ENCODE measurements at regions not wholly inside any gene's neighbourhood (a gene's known extent, or its start where the extent isn't known, plus 50 kb on each side); places are given as distances from the start of the nearest gene placed in this dataset.

GRCh38 chr14:101628975-101629374 lies 67.7 kb downstream of the DIO3 start:
- TF ChIP-seq FOXP2 (optimal IDR thresholded peaks at IDR 0.05; ENCODE audit: borderline replicate concordance, extremely low read depth, extremely low read length, insufficient read depth) (no peak), POLR2AphosphoS5 (IDR thresholded peaks at IDR 0.05; ENCODE audit: low read depth, low read length) (no peak), TAF1 (IDR thresholded peaks at IDR 0.05; ENCODE audit: borderline replicate concordance, insufficient read depth, low read length) (no peak), REST (IDR thresholded peaks at IDR 0.05; ENCODE audit: insufficient read depth in 1 of 2, low read depth in 2 of 2, low read length in 2 of 2) (no peak), SIN3A (IDR thresholded peaks at IDR 0.05; ENCODE audit: borderline replicate concordance, insufficient read depth, low read length) (no peak)

GRCh38 chr14:101630056-101630965 lies 69.0 kb downstream of the DIO3 start:
- TF ChIP-seq SIN3A (IDR thresholded peaks at IDR 0.05; ENCODE audit: borderline replicate concordance, insufficient read depth, low read length), result no peak
- TF ChIP-seq FOXP2 (optimal IDR thresholded peaks at IDR 0.05; ENCODE audit: borderline replicate concordance, extremely low read depth, extremely low read length, insufficient read depth), result no peak
- TF ChIP-seq REST (IDR thresholded peaks at IDR 0.05; ENCODE audit: insufficient read depth in 1 of 2, low read depth in 2 of 2, low read length in 2 of 2), result no peak

DNA sequence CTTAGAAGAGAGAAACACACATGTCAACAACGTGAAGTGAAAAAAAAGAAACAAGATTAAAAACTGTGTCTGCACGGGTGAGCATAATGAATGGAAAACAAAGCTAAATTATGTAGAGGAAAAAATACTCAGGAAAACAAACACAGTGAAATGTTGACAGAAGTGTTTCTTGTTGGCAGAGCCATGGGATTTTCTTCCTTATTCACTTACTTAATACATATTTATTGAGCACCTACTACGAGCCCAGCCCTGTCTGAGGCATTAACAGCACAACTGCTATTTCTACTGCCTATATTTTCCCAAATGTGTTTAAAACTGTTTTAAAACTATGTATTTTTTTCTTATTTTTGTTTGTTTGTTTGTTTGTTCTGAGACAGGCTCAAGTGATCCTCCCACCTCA lies 69.9 kb downstream of the DIO3 start:
- TF ChIP-seq POLR2AphosphoS5 (IDR thresholded peaks at IDR 0.05; ENCODE audit: low read depth, low read length), result no peak

DNA sequence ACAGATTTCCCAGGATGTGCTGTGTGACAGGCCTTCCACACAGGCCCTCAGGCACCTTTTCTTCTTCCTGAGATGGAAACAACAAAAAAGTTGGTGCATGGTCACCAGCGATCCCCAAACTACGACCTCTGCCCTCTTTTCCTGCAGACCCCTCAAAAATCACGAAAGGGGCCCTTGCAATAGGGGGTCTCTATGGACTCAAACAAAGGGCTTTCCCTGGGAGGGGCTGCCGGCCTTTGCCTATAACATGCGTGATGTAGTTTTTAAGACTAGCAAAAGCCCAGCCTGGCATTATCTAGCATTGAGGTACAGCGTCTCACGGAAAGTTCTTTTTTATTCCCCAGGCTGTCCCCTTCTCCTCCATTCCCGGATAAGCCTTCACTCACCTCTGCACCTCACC lies 71.2 kb downstream of the DIO3 start:
- TF ChIP-seq FOXP2 (optimal IDR thresholded peaks at IDR 0.05; ENCODE audit: borderline replicate concordance, extremely low read depth, extremely low read length, insufficient read depth) (no peak), REST (IDR thresholded peaks at IDR 0.05; ENCODE audit: insufficient read depth in 1 of 2, low read depth in 2 of 2, low read length in 2 of 2) (no peak), POLR2AphosphoS5 (IDR thresholded peaks at IDR 0.05; ENCODE audit: low read depth, low read length) (no peak), TAF1 (IDR thresholded peaks at IDR 0.05; ENCODE audit: borderline replicate concordance, insufficient read depth, low read length) (no peak), SIN3A (IDR thresholded peaks at IDR 0.05; ENCODE audit: borderline replicate concordance, insufficient read depth, low read length) (no peak)

DNA sequence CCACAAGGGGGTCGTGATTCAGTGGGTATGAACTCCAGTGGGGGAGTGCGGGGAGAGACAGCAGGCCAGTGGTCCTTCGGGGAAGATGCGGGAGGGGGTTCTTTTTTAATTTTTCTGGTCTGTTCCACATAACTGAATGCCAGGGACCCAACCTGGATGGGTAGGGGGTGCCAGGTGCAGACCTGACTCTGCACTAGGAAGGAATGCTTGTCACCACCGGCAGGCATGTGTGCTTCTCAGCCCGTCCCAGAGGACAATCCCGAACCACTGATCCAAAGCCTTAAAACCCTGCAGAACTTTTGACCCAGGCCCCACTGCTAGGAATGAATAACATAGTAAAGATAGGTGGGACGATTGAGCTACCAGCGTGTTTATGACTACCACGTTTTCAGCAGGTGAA lies 72.0 kb downstream of the DIO3 start:
- TF ChIP-seq REST (IDR thresholded peaks at IDR 0.05; ENCODE audit: insufficient read depth in 1 of 2, low read depth in 2 of 2, low read length in 2 of 2), result no peak
- no peak for TF ChIP-seq SIN3A (IDR thresholded peaks at IDR 0.05; ENCODE audit: borderline replicate concordance, insufficient read depth, low read length)
- no peak for TF ChIP-seq FOXP2 (optimal IDR thresholded peaks at IDR 0.05; ENCODE audit: borderline replicate concordance, extremely low read depth, extremely low read length, insufficient read depth)
- no peak for TF ChIP-seq POLR2AphosphoS5 (IDR thresholded peaks at IDR 0.05; ENCODE audit: low read depth, low read length)
- TF ChIP-seq TAF1 (IDR thresholded peaks at IDR 0.05; ENCODE audit: borderline replicate concordance, insufficient read depth, low read length), result no peak
